Choroid plexus epithelial cell (primary cell): ENCODE measurements at regions not wholly inside any gene's neighbourhood (a gene's known extent, or its start where the extent isn't known, plus 50 kb on each side); places are given as distances from the start of the nearest gene placed in this dataset.
A peak's percentile ranks its signal among the peaks of the same experiment; 100 is the strongest.
"Not testable (repeated sequence)": the region's sequence is repeated elsewhere in the genome, so short reads cannot be mapped to it uniquely, and the experiment has no call there.

Experiments used
- DNase-seq: peaks from one replicate; pipeline ENCODE4 v3.0.0-alpha.2; 2010; ENCODE audit warnings: low read depth
- H3K4me3 ChIP-seq: 2 replicates; pipeline ENCODE4 v1.5.1; 2011; ENCODE audit warnings: low read depth, mild to moderate bottlenecking, control low read depth, low read length, moderate library complexity
- TF ChIP-seq, protein P1 (sequence below): conservative IDR thresholded peaks from 2 replicates; pipeline ENCODE4 v1.5.1; 2011; ENCODE audit warnings: low read depth, mild to moderate bottlenecking, control low read depth, inconsistent platforms, low read length, moderate library complexity

- H3K4me3 ChIP-seq: no peak overlapping the region
- DNase-seq: peak; percentile 1
- TF ChIP-seq, protein P1, sequence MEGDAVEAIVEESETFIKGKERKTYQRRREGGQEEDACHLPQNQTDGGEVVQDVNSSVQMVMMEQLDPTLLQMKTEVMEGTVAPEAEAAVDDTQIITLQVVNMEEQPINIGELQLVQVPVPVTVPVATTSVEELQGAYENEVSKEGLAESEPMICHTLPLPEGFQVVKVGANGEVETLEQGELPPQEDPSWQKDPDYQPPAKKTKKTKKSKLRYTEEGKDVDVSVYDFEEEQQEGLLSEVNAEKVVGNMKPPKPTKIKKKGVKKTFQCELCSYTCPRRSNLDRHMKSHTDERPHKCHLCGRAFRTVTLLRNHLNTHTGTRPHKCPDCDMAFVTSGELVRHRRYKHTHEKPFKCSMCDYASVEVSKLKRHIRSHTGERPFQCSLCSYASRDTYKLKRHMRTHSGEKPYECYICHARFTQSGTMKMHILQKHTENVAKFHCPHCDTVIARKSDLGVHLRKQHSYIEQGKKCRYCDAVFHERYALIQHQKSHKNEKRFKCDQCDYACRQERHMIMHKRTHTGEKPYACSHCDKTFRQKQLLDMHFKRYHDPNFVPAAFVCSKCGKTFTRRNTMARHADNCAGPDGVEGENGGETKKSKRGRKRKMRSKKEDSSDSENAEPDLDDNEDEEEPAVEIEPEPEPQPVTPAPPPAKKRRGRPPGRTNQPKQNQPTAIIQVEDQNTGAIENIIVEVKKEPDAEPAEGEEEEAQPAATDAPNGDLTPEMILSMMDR: no peak
Measured at GRCh38 chr6:159422041-159422984, 253.1 kb downstream of the FNDC1 start.

DNA sequence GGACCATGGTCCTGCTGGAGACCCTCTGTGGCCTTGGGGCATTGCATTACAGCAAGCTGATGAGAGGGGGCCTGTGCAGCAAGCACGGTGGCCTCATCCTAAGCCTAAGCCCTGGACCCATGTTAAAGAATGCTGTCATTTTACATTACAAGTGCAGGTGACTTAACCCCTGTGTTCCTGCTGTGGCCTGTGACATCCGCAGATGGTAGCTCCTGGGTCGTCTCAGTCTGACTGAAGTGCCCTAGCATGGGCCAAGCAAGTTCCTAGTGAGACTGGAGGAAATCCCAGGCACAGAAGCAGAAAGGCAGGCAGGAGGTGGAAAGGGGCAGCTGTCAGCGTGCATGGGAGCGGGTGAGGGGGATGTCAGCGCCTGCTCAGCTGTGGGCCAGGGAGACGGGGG lies 252.4 kb downstream of the FNDC1 start:
- no peak for DNase-seq
- H3K4me3 ChIP-seq: no peak overlapping the region
- TF ChIP-seq, protein P1: no peak

- no peak overlapping the region for H3K4me3 ChIP-seq
- no peak for DNase-seq
- TF ChIP-seq, protein P1: no peak
Measured at GRCh38 chr6:159418997-159419396, 249.8 kb downstream of the FNDC1 start.

- DNase-seq: no peak
- no peak overlapping the region for H3K4me3 ChIP-seq
- TF ChIP-seq, protein P1: no peak
Measured at GRCh38 chr6:159416891-159417560, 247.8 kb downstream of the FNDC1 start.

- TF ChIP-seq, protein P1: no peak
Measured at GRCh38 chr6:159415540-159415939, 246.3 kb downstream of the FNDC1 start.

GRCh38 chr6:159414711-159415110 lies 245.5 kb downstream of the FNDC1 start:
- no peak overlapping the region for H3K4me3 ChIP-seq
- TF ChIP-seq, protein P1: no peak
- no peak for DNase-seq

More at GRCh38 chr6:159415540-159415939, 246.3 kb downstream of the FNDC1 start:
- DNase-seq: no peak
- no peak overlapping the region for H3K4me3 ChIP-seq

GRCh38 chr6:159407211-159407780 lies 238.1 kb downstream of the FNDC1 start:
- H3K4me3 ChIP-seq: not testable (repeated sequence)

More at GRCh38 chr6:159407211-159407780, 238.1 kb downstream of the FNDC1 start:
- not testable (repeated sequence) for DNase-seq
